Liver (tissue), 8 donors: ENCODE measurements at regions not wholly inside any gene's neighbourhood (a gene's known extent, or its start where the extent isn't known, plus 50 kb on each side); places are given as distances from the start of the nearest gene placed in this dataset. TPM values are rescaled to one million over a fixed set of nuclear protein-coding genes. Genes with fewer than 3 reads are reported as not detected.

Experiments
- DNase-seq: peaks from one replicate; pipeline ENCODE4 v3.0.0-alpha.2; 2017; ENCODE audit warnings: low spot score
- H3K27ac ChIP-seq, 2 donors: one replicate each; pipeline ENCODE4 v1.7.0; 2013; ENCODE audit warnings: inconsistent platforms in 2 of 2, low read length in 2 of 2, control low read depth in 1 of 2, low read depth in 1 of 2, mild to moderate bottlenecking in 1 of 2
- H3K27me3 ChIP-seq, 4 donors: one replicate each; pipeline versions ENCODE4 v1.6.1 to v1.7.0; 2013; ENCODE audit warnings: low read length in 3 of 4, inconsistent platforms in 1 of 4, mild to moderate bottlenecking in 1 of 4, moderate library complexity in 1 of 4; ENCODE audit not compliant: control insufficient read depth in 4 of 4, insufficient read depth in 4 of 4
- H3K36me3 ChIP-seq, 4 donors: one replicate each; pipeline versions ENCODE4 v1.6.1 to v1.7.0; 2013; ENCODE audit warnings: low read length in 3 of 4, mild to moderate bottlenecking in 3 of 4, low read depth in 1 of 4, moderate library complexity in 1 of 4; ENCODE audit not compliant: control insufficient read depth in 4 of 4, insufficient read depth in 3 of 4
- H3K4me1 ChIP-seq, 4 donors: one replicate each; pipeline versions ENCODE4 v1.6.1 to v1.7.0; 2013; ENCODE audit warnings: low read length in 3 of 4, mild to moderate bottlenecking in 3 of 4, moderate library complexity in 1 of 4; ENCODE audit not compliant: control insufficient read depth in 4 of 4, insufficient read depth in 4 of 4
- H3K4me3 ChIP-seq, 3 donors: one replicate each; pipeline versions ENCODE4 v1.6.1 to v1.7.0; 2013; ENCODE audit warnings: low read length in 3 of 3, control low read depth in 1 of 3, low read depth in 1 of 3, mild to moderate bottlenecking in 1 of 3
- H3K9ac ChIP-seq, 2 donors: one replicate each; pipeline ENCODE4 v1.7.0; 2013; ENCODE audit warnings: low read length in 2 of 2, mild to moderate bottlenecking in 2 of 2, moderate library complexity in 2 of 2, control low read depth in 1 of 2, low read depth in 1 of 2
- H3K9me3 ChIP-seq, 4 donors: one replicate each; pipeline versions ENCODE4 v1.6.1 to v1.7.0; 2013; ENCODE audit warnings: low read length in 3 of 4; ENCODE audit not compliant: control insufficient read depth in 4 of 4
- EGR1 ChIP-seq, 2 donors: IDR thresholded peaks; 2 replicates each; pipeline ENCODE4 v1.6.1; 2016 to 2018; ENCODE audit warnings: antibody characterized with exemption in 2 of 2, low read depth in 2 of 2
- FOXA1 ChIP-seq: IDR thresholded peaks from 2 replicates; pipeline ENCODE4 v1.6.1; 2016; ENCODE audit warnings: antibody characterized with exemption
- FOXA2 ChIP-seq: IDR thresholded peaks from 2 replicates; pipeline ENCODE4 v1.6.1; 2016; ENCODE audit warnings: antibody characterized with exemption
- GABPA ChIP-seq, 2 donors: IDR thresholded peaks in 1 of 2; conservative IDR thresholded peaks in 1 of 2; 2 replicates each; pipeline ENCODE4 v1.6.1; 2016; ENCODE audit warnings: antibody characterized with exemption in 2 of 2, mild to moderate bottlenecking in 1 of 2, moderate library complexity in 1 of 2
- HNF4A ChIP-seq, 2 donors: conservative IDR thresholded peaks; 2 replicates each; pipeline ENCODE4 v1.6.1; 2016; ENCODE audit warnings: antibody characterized with exemption in 2 of 2, mild to moderate bottlenecking in 2 of 2
- HNF4G ChIP-seq: IDR thresholded peaks from 2 replicates; pipeline ENCODE4 v1.6.1; 2016; ENCODE audit warnings: antibody characterized with exemption
- JUND ChIP-seq, 2 donors: IDR thresholded peaks; 2 replicates each; pipeline ENCODE4 v1.6.1; 2016; ENCODE audit warnings: antibody characterized with exemption in 2 of 2
- NR2F2 ChIP-seq: IDR thresholded peaks from 2 replicates; pipeline ENCODE4 v1.6.1; 2016; ENCODE audit warnings: antibody characterized with exemption
- RAD21 ChIP-seq, 2 donors: IDR thresholded peaks; 2 replicates each; pipeline ENCODE4 v1.6.1; 2016; ENCODE audit warnings: antibody characterized with exemption in 2 of 2, mild to moderate bottlenecking in 2 of 2
- RXRA ChIP-seq, 2 donors: IDR thresholded peaks; 2 replicates each; pipeline ENCODE4 v1.6.1; 2017 to 2018; ENCODE audit warnings: antibody characterized with exemption in 2 of 2, mild to moderate bottlenecking in 1 of 2
- SP1 ChIP-seq: IDR thresholded peaks from 2 replicates; pipeline ENCODE4 v1.6.1; 2018; ENCODE audit warnings: antibody characterized with exemption, mild to moderate bottlenecking
- TAF1 ChIP-seq: conservative IDR thresholded peaks from 2 replicates; pipeline ENCODE4 v1.6.1; 2016; ENCODE audit warnings: antibody characterized with exemption, mild to moderate bottlenecking
- YY1 ChIP-seq: IDR thresholded peaks from 2 replicates; pipeline ENCODE4 v1.6.1; 2016; ENCODE audit warnings: antibody characterized with exemption, mild to moderate bottlenecking
- small RNA-seq: library from RNA; depleted of rRNA; stranded (forward); fragments of <200 nt; gene quantifications from one replicate; pipeline ENCODE3, GENCODE V24; 2014
- TF ChIP-seq, protein P1 (sequence below): IDR thresholded peaks from 2 replicates; pipeline ENCODE4 v1.6.1; 2016; ENCODE audit warnings: antibody characterized with exemption
- TF ChIP-seq, protein P2 (sequence below): IDR thresholded peaks from 2 replicates; pipeline ENCODE4 v1.6.1; 2016; ENCODE audit warnings: antibody characterized with exemption
- TF ChIP-seq, protein P3 (sequence below): IDR thresholded peaks from 2 replicates; pipeline ENCODE4 v1.6.1; 2016; ENCODE audit warnings: antibody characterized with exemption, mild to moderate bottlenecking
- TF ChIP-seq, protein P4 (sequence below): IDR thresholded peaks from 2 replicates; pipeline ENCODE4 v1.6.1; 2016; ENCODE audit warnings: antibody characterized with exemption
- TF ChIP-seq, protein P5 (sequence below): fragments of 150-350 bp; IDR thresholded peaks from 2 replicates; pipeline ENCODE4 v1.5.1; 2017; ENCODE audit warnings: improper control_type of control experiment, low read depth, low read length; ENCODE audit not compliant: missing input control
- donor health status: healthy.
- donor health status: healthy.
- donor health status: healthy.
- donor health status: healthy.

DNA sequence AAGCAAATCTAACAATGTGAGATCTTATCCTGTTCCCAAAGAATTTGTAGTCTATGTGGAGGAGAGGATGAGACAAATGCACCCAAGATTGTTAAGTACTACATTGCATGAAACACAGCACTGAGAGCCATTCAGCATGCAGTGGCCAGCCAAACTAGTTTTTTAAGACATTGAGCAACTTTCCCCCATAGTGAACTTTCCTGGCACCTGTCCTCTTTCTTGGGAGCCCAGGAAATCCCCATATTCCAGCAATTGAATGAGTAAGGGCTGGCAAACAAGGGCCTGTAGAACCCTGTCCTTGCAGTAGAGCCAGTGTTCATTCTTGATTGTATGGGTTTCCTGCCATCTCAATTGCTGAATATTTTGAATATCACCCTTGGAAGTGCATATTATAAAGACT, 58.8 kb upstream of the FIGN start:
- H3K27ac ChIP-seq: no peak overlapping the region
- H3K4me1 ChIP-seq: no peaks in the 10 kb centered on the region
- DNase-seq: no peak
- no peak overlapping the region for H3K9ac ChIP-seq
- no peaks in the 10 kb centered on the region for H3K27me3 ChIP-seq
- no peaks in the 10 kb centered on the region for H3K36me3 ChIP-seq
- TF ChIP-seq FOXA2 (no peak), EGR1 (IDR thresholded peaks at IDR 0.05; ENCODE audit: low read depth in 2 of 2) (no peak), GABPA (IDR thresholded peaks at IDR 0.05 in 1 of 2, conservative IDR thresholded peaks at IDR 0.05 in 1 of 2) (no peak), TAF1 (no peak), JUND (IDR thresholded peaks at IDR 0.05) (no peak), NR2F2 (no peak), RXRA (IDR thresholded peaks at IDR 0.05) (no peak), FOXA1 (no peak), HNF4G (no peak), SP1 (no peak), RAD21 (IDR thresholded peaks at IDR 0.05) (no peak), HNF4A (conservative IDR thresholded peaks at IDR 0.05) (no peak), YY1 (no peak)
- TF ChIP-seq, protein P1, sequence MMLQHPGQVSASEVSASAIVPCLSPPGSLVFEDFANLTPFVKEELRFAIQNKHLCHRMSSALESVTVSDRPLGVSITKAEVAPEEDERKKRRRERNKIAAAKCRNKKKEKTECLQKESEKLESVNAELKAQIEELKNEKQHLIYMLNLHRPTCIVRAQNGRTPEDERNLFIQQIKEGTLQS: no peak
- TF ChIP-seq, protein P2, sequence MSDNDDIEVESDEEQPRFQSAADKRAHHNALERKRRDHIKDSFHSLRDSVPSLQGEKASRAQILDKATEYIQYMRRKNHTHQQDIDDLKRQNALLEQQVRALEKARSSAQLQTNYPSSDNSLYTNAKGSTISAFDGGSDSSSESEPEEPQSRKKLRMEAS: no peak
- TF ChIP-seq, protein P3, sequence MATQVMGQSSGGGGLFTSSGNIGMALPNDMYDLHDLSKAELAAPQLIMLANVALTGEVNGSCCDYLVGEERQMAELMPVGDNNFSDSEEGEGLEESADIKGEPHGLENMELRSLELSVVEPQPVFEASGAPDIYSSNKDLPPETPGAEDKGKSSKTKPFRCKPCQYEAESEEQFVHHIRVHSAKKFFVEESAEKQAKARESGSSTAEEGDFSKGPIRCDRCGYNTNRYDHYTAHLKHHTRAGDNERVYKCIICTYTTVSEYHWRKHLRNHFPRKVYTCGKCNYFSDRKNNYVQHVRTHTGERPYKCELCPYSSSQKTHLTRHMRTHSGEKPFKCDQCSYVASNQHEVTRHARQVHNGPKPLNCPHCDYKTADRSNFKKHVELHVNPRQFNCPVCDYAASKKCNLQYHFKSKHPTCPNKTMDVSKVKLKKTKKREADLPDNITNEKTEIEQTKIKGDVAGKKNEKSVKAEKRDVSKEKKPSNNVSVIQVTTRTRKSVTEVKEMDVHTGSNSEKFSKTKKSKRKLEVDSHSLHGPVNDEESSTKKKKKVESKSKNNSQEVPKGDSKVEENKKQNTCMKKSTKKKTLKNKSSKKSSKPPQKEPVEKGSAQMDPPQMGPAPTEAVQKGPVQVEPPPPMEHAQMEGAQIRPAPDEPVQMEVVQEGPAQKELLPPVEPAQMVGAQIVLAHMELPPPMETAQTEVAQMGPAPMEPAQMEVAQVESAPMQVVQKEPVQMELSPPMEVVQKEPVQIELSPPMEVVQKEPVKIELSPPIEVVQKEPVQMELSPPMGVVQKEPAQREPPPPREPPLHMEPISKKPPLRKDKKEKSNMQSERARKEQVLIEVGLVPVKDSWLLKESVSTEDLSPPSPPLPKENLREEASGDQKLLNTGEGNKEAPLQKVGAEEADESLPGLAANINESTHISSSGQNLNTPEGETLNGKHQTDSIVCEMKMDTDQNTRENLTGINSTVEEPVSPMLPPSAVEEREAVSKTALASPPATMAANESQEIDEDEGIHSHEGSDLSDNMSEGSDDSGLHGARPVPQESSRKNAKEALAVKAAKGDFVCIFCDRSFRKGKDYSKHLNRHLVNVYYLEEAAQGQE: no peak
- TF ChIP-seq, protein P4, sequence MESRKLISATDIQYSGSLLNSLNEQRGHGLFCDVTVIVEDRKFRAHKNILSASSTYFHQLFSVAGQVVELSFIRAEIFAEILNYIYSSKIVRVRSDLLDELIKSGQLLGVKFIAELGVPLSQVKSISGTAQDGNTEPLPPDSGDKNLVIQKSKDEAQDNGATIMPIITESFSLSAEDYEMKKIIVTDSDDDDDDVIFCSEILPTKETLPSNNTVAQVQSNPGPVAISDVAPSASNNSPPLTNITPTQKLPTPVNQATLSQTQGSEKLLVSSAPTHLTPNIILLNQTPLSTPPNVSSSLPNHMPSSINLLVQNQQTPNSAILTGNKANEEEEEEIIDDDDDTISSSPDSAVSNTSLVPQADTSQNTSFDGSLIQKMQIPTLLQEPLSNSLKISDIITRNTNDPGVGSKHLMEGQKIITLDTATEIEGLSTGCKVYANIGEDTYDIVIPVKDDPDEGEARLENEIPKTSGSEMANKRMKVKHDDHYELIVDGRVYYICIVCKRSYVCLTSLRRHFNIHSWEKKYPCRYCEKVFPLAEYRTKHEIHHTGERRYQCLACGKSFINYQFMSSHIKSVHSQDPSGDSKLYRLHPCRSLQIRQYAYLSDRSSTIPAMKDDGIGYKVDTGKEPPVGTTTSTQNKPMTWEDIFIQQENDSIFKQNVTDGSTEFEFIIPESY: no peak
- TF ChIP-seq, protein P5, sequence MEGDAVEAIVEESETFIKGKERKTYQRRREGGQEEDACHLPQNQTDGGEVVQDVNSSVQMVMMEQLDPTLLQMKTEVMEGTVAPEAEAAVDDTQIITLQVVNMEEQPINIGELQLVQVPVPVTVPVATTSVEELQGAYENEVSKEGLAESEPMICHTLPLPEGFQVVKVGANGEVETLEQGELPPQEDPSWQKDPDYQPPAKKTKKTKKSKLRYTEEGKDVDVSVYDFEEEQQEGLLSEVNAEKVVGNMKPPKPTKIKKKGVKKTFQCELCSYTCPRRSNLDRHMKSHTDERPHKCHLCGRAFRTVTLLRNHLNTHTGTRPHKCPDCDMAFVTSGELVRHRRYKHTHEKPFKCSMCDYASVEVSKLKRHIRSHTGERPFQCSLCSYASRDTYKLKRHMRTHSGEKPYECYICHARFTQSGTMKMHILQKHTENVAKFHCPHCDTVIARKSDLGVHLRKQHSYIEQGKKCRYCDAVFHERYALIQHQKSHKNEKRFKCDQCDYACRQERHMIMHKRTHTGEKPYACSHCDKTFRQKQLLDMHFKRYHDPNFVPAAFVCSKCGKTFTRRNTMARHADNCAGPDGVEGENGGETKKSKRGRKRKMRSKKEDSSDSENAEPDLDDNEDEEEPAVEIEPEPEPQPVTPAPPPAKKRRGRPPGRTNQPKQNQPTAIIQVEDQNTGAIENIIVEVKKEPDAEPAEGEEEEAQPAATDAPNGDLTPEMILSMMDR: no peak
- no peak overlapping the region for H3K4me3 ChIP-seq
- H3K9me3 ChIP-seq: no peaks in the 10 kb centered on the region

Small RNA genes lying in the stretch of these regions (small RNA-seq; reads per million reads assigned to genes)
- not detected for gene CYP2C56P
